ENCODE measurements at regions not wholly inside any gene's neighbourhood (a gene's known extent, or its start where the extent isn't known, plus 50 kb on each side); places are given as distances from the start of the nearest gene placed in this dataset.

GRCh38 chr11:21811572-21811971 is 381.3 kb upstream of the ANO5 start:
- peaks cover 12% of the 10 kb centered on the region for H3K4me1 Mint-ChIP-seq
- Histone ChIP-seq H3K4me2 (replicated peaks; ENCODE audit: extremely low read depth, low read length, poor library complexity, severe bottlenecking) (no peak overlapping the region), H3K9me3 (replicated peaks in 1 of 2; ENCODE audit: control insufficient read depth in 1 of 2, insufficient read depth in 1 of 2, low read length in 2 of 2) (peaks cover 0 to 12% of the 10 kb centered on the region in 2 donors), H3K27me3 (ENCODE audit: control insufficient read depth in 2 of 2, insufficient read depth in 2 of 2, low read length in 2 of 2) (no peaks in the 10 kb centered on the region), H4K20me1 (ENCODE audit: insufficient read depth, low read length) (no peaks in the 10 kb centered on the region), H3K79me2 (ENCODE audit: insufficient read depth, low read length) (no peaks in the 10 kb centered on the region), H3K27ac (ENCODE audit: low read depth in 1 of 2, low read length in 2 of 2) (no peak overlapping the region), H3K9ac (ENCODE audit: insufficient read depth, low read length, poor library complexity, severe bottlenecking) (no peak overlapping the region), H3K4me1 (ENCODE audit: control insufficient read depth in 1 of 2, insufficient read depth in 2 of 2, low read length in 2 of 2) (peaks cover 0 to 6% of the 10 kb centered on the region in 2 donors), H3K36me3 (replicated peaks in 1 of 2; ENCODE audit: control insufficient read depth in 1 of 2, insufficient read depth in 2 of 2, low read length in 2 of 2) (no peaks in the 10 kb centered on the region), H2AFZ (ENCODE audit: insufficient read depth, low read depth, low read length, poor library complexity, severe bottlenecking) (no peak overlapping the region), H3K4me3 (replicated peaks in 1 of 3; ENCODE audit: low read depth in 2 of 3, low read length in 3 of 3) (no peak overlapping the region)
- 87% methylated on average over 2 of the region's 4 CpGs for WGBS (ENCODE audit: insufficient coverage)
- peaks cover 0 to 9% (median 2%) of the 10 kb centered on the region in 7 donors for H3K9me3 Mint-ChIP-seq
- no peak for DNase-seq
- no peaks in the 10 kb centered on the region for H3K36me3 Mint-ChIP-seq
- no peak for TF ChIP-seq CTCF (IDR thresholded peaks at IDR 0.05)
- intact Hi-C loops (cut with micrococcal nuclease): no loop called here
- H3K27ac Mint-ChIP-seq: no peak overlapping the region
- no peak overlapping the region for H3K4me3 Mint-ChIP-seq
- H3K27me3 Mint-ChIP-seq (ENCODE audit: low read depth in 3 of 3): no peaks in the 10 kb centered on the region

GRCh38 chr11:21814169-21814568 is 378.7 kb upstream of the ANO5 start:
- Histone ChIP-seq H3K79me2 (ENCODE audit: insufficient read depth, low read length) (no peaks in the 10 kb centered on the region), H3K36me3 (replicated peaks in 1 of 2; ENCODE audit: control insufficient read depth in 1 of 2, insufficient read depth in 2 of 2, low read length in 2 of 2) (no peaks in the 10 kb centered on the region), H4K20me1 (ENCODE audit: insufficient read depth, low read length) (no peaks in the 10 kb centered on the region), H3K4me1 (ENCODE audit: control insufficient read depth in 1 of 2, insufficient read depth in 2 of 2, low read length in 2 of 2) (peaks cover 0 to 6% of the 10 kb centered on the region in 2 donors), H3K9ac (ENCODE audit: insufficient read depth, low read length, poor library complexity, severe bottlenecking) (no peak overlapping the region), H3K27me3 (ENCODE audit: control insufficient read depth in 2 of 2, insufficient read depth in 2 of 2, low read length in 2 of 2) (no peaks in the 10 kb centered on the region), H3K9me3 (replicated peaks in 1 of 2; ENCODE audit: control insufficient read depth in 1 of 2, insufficient read depth in 1 of 2, low read length in 2 of 2) (peaks cover 0 to 12% of the 10 kb centered on the region in 2 donors), H3K27ac (ENCODE audit: low read depth in 1 of 2, low read length in 2 of 2) (no peak overlapping the region), H2AFZ (ENCODE audit: insufficient read depth, low read depth, low read length, poor library complexity, severe bottlenecking) (no peak overlapping the region), H3K4me2 (replicated peaks; ENCODE audit: extremely low read depth, low read length, poor library complexity, severe bottlenecking) (no peak overlapping the region), H3K4me3 (replicated peaks in 1 of 3; ENCODE audit: low read depth in 2 of 3, low read length in 3 of 3) (no peak overlapping the region)
- Mint-ChIP-seq H3K4me3 (no peak overlapping the region), H3K9me3 (peaks cover 0 to 9% (median 3%) of the 10 kb centered on the region in 7 donors), H3K27ac (no peak overlapping the region), H3K4me1 (peaks cover 8% of the 10 kb centered on the region), H3K36me3 (no peaks in the 10 kb centered on the region), H3K27me3 (ENCODE audit: low read depth in 3 of 3) (no peaks in the 10 kb centered on the region)
- TF ChIP-seq CTCF (IDR thresholded peaks at IDR 0.05): no peak
- DNase-seq: no peak
- intact Hi-C loops (cut with micrococcal nuclease): no loop called here
- WGBS (ENCODE audit: insufficient coverage): 95% methylated on average over 2 of the region's 3 CpGs

Data from CD14-positive monocyte (primary cell).